Prostate gland (tissue), 2 donors: ENCODE measurements at regions not wholly inside any gene's neighbourhood (a gene's known extent, or its start where the extent isn't known, plus 50 kb on each side); places are given as distances from the start of the nearest gene placed in this dataset.

Experiments used
- CTCF ChIP-seq, 4 experiments: fragments of 200-600 bp in 2 of 4; fragments of 450-650 bp in 2 of 4; sonication (generic) in 2 of 4; IDR thresholded peaks; 1 replicate in 3 of 4; 2 replicates in 1 of 4; pipeline ENCODE4 v1.5.1; 2016 to 2019; ENCODE audit warnings: antibody characterized with exemption in 4 of 4, mild to moderate bottlenecking in 2 of 4, moderate library complexity in 2 of 4
- POLR2A ChIP-seq: fragments of 450-650 bp; IDR thresholded peaks from one replicate; pipeline ENCODE4 v1.6.1; 2016; ENCODE audit warnings: antibody characterized with exemption, mild to moderate bottlenecking
- POLR2AphosphoS5 ChIP-seq: sonication (generic); formaldehyde crosslinking; IDR thresholded peaks from one replicate; pipeline ENCODE4 v1.6.1; 2017; ENCODE audit warnings: antibody characterized with exemption

- TF ChIP-seq POLR2AphosphoS5 (no peak), CTCF (IDR thresholded peaks at IDR 0.05) (no peak), POLR2A (no peak)
These were observed 72.9 kb upstream of the MYCN start for GRCh38 chr2:15867194-15868171.
